ENCODE measurements at regions not wholly inside any gene's neighbourhood (a gene's known extent, or its start where the extent isn't known, plus 50 kb on each side); places are given as distances from the start of the nearest gene placed in this dataset.

DNA sequence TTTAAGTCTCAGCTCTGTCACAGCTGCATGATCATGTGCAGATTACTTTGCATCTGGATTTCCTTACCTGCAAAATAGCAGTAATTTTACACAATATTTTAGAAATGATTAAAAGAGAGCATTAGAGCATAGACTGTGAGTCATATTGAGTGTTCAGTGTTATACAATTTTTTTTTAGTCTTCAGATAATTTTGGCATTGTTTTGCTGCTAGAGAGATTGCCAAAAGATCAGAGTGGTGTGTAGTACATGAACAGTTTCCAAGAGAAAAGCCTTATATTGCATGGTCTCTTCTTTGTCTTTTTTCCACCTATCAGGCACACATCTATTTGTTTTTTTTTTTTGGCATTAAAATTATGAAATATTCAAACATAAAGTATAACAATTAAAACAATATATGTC lies 209.6 kb upstream of the TLL1 start:
- H3K4me3 ChIP-seq (replicated peaks in 1 of 3; ENCODE audit: insufficient read depth in 1 of 3, low read depth in 2 of 3, low read length in 3 of 3): no peak overlapping the region
- FAIRE-seq (no peak), ATAC-seq (no peak), DNase-seq (ENCODE audit: low spot score) (no peak)
- H3K9me3 ChIP-seq (ENCODE audit: low read length): no peaks in the 10 kb centered on the region
- in situ Hi-C loops (cut with HindIII; ENCODE audit: extremely low pct_ligation_motif_present, low pct_unique_long_range_greater_than_20kb) (no loop called here), intact Hi-C loops (cut with micrococcal nuclease; ENCODE audit: unreplicated experiment) (no loop called here)
- H3K27me3 ChIP-seq (ENCODE audit: control insufficient read depth in 1 of 2, insufficient read depth in 2 of 2, low read length in 2 of 2): no peaks in the 10 kb centered on the region
- no peak overlapping the region for H3K4me2 ChIP-seq (ENCODE audit: low read depth, low read length)
- peaks cover 7% of the 10 kb centered on the region; the same call in 1 of the 2 replicates for H3K4me1 ChIP-seq (ENCODE audit: insufficient read depth, low read length)
- H3K9ac ChIP-seq (ENCODE audit: insufficient read depth, low read depth, low read length): no peak overlapping the region
- ChIA-PET CTCF (ENCODE audit: low intra/inter-chr PET ratio, low total read pairs) (no interaction called here), POLR2A (no interaction called here)
- TF ChIP-seq ZNF83 (CRISPR knock-in tag; IDR thresholded peaks at IDR 0.05; ENCODE audit: borderline replicate concordance) (no peak), ZEB1 (IDR thresholded peaks at IDR 0.05; ENCODE audit: insufficient replicate concordance, low read depth) (no peak), ZNF883 (CRISPR knock-in tag; IDR thresholded peaks at IDR 0.05; ENCODE audit: not compliant biosample characterization) (no peak), ZNF3 (CRISPR knock-in tag; IDR thresholded peaks at IDR 0.05) (no peak), ZNF879 (CRISPR knock-in tag; IDR thresholded peaks at IDR 0.05) (no peak), HNRNPK (IDR thresholded peaks at IDR 0.05; ENCODE audit: low read depth, low read length, poor library complexity, severe bottlenecking) (no peak), ZNF33B (CRISPR knock-in tag; IDR thresholded peaks at IDR 0.05) (no peak), FOXC1 (CRISPR knock-in tag; IDR thresholded peaks at IDR 0.05; ENCODE audit: borderline replicate concordance) (no peak), MAFK (conservative IDR thresholded peaks at IDR 0.05 in 1 of 2, IDR thresholded peaks at IDR 0.05 in 1 of 2; ENCODE audit: low read length in 2 of 2) (no peak), SMAD9 (CRISPR knock-in tag; IDR thresholded peaks at IDR 0.05) (no peak), NONO (IDR thresholded peaks at IDR 0.05) (no peak), NONO (CRISPR knock-in tag; conservative IDR thresholded peaks at IDR 0.05) (no peak), ZNF205 (CRISPR knock-in tag; IDR thresholded peaks at IDR 0.05) (no peak), NR2F2 (IDR thresholded peaks at IDR 0.05; ENCODE audit: borderline replicate concordance, low read depth) (no peak), ESRRA (CRISPR knock-in tag; IDR thresholded peaks at IDR 0.05; ENCODE audit: low read depth) (no peak)
- TF ChIP-seq, protein P1, sequence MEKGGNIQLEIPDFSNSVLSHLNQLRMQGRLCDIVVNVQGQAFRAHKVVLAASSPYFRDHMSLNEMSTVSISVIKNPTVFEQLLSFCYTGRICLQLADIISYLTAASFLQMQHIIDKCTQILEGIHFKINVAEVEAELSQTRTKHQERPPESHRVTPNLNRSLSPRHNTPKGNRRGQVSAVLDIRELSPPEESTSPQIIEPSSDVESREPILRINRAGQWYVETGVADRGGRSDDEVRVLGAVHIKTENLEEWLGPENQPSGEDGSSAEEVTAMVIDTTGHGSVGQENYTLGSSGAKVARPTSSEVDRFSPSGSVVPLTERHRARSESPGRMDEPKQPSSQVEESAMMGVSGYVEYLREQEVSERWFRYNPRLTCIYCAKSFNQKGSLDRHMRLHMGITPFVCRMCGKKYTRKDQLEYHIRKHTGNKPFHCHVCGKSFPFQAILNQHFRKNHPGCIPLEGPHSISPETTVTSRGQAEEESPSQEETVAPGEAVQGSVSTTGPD (CRISPR knock-in tag; IDR thresholded peaks at IDR 0.05): no peak
- TF ChIP-seq, protein P2, sequence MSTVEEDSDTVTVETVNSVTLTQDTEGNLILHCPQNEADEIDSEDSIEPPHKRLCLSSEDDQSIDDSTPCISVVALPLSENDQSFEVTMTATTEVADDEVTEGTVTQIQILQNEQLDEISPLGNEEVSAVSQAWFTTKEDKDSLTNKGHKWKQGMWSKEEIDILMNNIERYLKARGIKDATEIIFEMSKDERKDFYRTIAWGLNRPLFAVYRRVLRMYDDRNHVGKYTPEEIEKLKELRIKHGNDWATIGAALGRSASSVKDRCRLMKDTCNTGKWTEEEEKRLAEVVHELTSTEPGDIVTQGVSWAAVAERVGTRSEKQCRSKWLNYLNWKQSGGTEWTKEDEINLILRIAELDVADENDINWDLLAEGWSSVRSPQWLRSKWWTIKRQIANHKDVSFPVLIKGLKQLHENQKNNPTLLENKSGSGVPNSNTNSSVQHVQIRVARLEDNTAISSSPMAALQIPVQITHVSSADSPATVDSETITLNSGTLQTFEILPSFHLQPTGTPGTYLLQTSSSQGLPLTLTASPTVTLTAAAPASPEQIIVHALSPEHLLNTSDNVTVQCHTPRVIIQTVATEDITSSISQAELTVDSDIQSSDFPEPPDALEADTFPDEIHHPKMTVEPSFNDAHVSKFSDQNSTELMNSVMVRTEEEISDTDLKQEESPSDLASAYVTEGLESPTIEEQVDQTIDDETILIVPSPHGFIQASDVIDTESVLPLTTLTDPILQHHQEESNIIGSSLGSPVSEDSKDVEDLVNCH (CRISPR knock-in tag; IDR thresholded peaks at IDR 0.05): no peak
- TF ChIP-seq, protein P3, sequence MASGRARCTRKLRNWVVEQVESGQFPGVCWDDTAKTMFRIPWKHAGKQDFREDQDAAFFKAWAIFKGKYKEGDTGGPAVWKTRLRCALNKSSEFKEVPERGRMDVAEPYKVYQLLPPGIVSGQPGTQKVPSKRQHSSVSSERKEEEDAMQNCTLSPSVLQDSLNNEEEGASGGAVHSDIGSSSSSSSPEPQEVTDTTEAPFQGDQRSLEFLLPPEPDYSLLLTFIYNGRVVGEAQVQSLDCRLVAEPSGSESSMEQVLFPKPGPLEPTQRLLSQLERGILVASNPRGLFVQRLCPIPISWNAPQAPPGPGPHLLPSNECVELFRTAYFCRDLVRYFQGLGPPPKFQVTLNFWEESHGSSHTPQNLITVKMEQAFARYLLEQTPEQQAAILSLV (CRISPR knock-in tag; IDR thresholded peaks at IDR 0.05; ENCODE audit: borderline replicate concordance): no peak
- no TSS peak for BruUV-seq (replicated peaks)
- H2AFZ ChIP-seq (ENCODE audit: low read length): no peak overlapping the region
- H3K27ac ChIP-seq (ENCODE audit: extremely low read length, insufficient read depth, low read length): no peak overlapping the region
- H3K36me3 ChIP-seq (replicated peaks in 1 of 2; ENCODE audit: control insufficient read depth in 1 of 2, insufficient read depth in 2 of 2, low read length in 2 of 2): no peaks in the 10 kb centered on the region
- H4K20me1 ChIP-seq (ENCODE audit: insufficient read depth, low read length): no peaks in the 10 kb centered on the region; the same call in 1 of the 2 replicates
- no peaks in the 10 kb centered on the region for H3K79me2 ChIP-seq (ENCODE audit: insufficient read depth, low read length)
